ENCODE measurements at regions not wholly inside any gene's neighbourhood (a gene's known extent, or its start where the extent isn't known, plus 50 kb on each side); places are given as distances from the start of the nearest gene placed in this dataset.
"Not testable (repeated sequence)": the region's sequence is repeated elsewhere in the genome, so short reads cannot be mapped to it uniquely, and the experiment has no call there.

GRCh38 chr11:59025097-59025496 lies 61.0 kb upstream of the GLYATL1B start:
- H3K4me3 ChIP-seq = no peak overlapping the region
- H3K36me3 ChIP-seq = no peaks in the 10 kb centered on the region
- DNase-seq = peak in 1 of 3 donors; percentile 53
- peaks cover 0 to 10% (median 0%) of the 10 kb centered on the region in 4 donors for H3K4me1 ChIP-seq
- TF ChIP-seq POLR2A (IDR thresholded peaks at IDR 0.05) (no peak), CTCF (IDR thresholded peaks at IDR 0.05) (no peak)
- H3K27ac ChIP-seq = no peak overlapping the region
- no peaks in the 10 kb centered on the region for H3K27me3 ChIP-seq
- no peaks in the 10 kb centered on the region for H3K9me3 ChIP-seq

- H3K4me1 ChIP-seq = peaks cover 0 to 10% (median 0%) of the 10 kb centered on the region in 4 donors
- TF ChIP-seq CTCF (IDR thresholded peaks at IDR 0.05) = no peak
- TF ChIP-seq POLR2A (IDR thresholded peaks at IDR 0.05) = no peak
- H3K36me3 ChIP-seq = no peaks in the 10 kb centered on the region
- no peaks in the 10 kb centered on the region for H3K9me3 ChIP-seq
- no peak overlapping the region for H3K27ac ChIP-seq
- H3K4me3 ChIP-seq = no peak overlapping the region
- no peak for DNase-seq
- H3K27me3 ChIP-seq = no peaks in the 10 kb centered on the region
Observed at GRCh38 chr11:59028105-59028504, 58.0 kb upstream of the GLYATL1B start.

GRCh38 chr11:59029366-59029889 lies 56.7 kb upstream of the GLYATL1B start:
- H3K36me3 ChIP-seq = no peaks in the 10 kb centered on the region
- no peak for TF ChIP-seq POLR2A (IDR thresholded peaks at IDR 0.05)
- peaks cover 0 to 10% (median 0%) of the 10 kb centered on the region in 4 donors for H3K4me1 ChIP-seq
- H3K27me3 ChIP-seq = no peaks in the 10 kb centered on the region
- DNase-seq = no peak
- H3K9me3 ChIP-seq = no peaks in the 10 kb centered on the region
- H3K4me3 ChIP-seq = no peak overlapping the region
- H3K27ac ChIP-seq = no peak overlapping the region

GRCh38 chr11:59030037-59030436 lies 56.1 kb upstream of the GLYATL1B start:
- H3K27me3 ChIP-seq = no peaks in the 10 kb centered on the region
- no peaks in the 10 kb centered on the region for H3K9me3 ChIP-seq
- no peak for DNase-seq
- H3K4me1 ChIP-seq = peaks cover 0 to 10% (median 0%) of the 10 kb centered on the region in 4 donors
- H3K27ac ChIP-seq = no peak overlapping the region
- no peak for TF ChIP-seq CTCF (IDR thresholded peaks at IDR 0.05)
- no peak for TF ChIP-seq POLR2A (IDR thresholded peaks at IDR 0.05)
- no peaks in the 10 kb centered on the region for H3K36me3 ChIP-seq
- H3K4me3 ChIP-seq = no peak overlapping the region

GRCh38 chr11:59031746-59032145 lies 54.4 kb upstream of the GLYATL1B start:
- H3K4me3 ChIP-seq, H3K27ac ChIP-seq, H3K36me3 ChIP-seq, H3K9me3 ChIP-seq, H3K27me3 ChIP-seq, DNase-seq: not testable (repeated sequence)
- H3K4me1 ChIP-seq = peaks cover 0 to 10% (median 0%) of the 10 kb centered on the region in 4 donors
